Adrenal gland (tissue), 5 donors: ENCODE measurements at regions not wholly inside any gene's neighbourhood (a gene's known extent, or its start where the extent isn't known, plus 50 kb on each side); places are given as distances from the start of the nearest gene placed in this dataset.

Experiments used
- POLR2A ChIP-seq, 2 donors: fragments of 450-650 bp; IDR thresholded peaks; one replicate each; pipeline ENCODE4 v1.6.1; 2017; ENCODE audit warnings: antibody characterized with exemption in 2 of 2, mild to moderate bottlenecking in 2 of 2, moderate library complexity in 1 of 2
- TF ChIP-seq, protein P1 (sequence below), 6 experiments: fragments of 450-650 bp in 4 of 6; fragments of 200-600 bp in 2 of 6; sonication (generic) in 1 of 6; IDR thresholded peaks; 1 replicate in 5 of 6; 2 replicates in 1 of 6; pipeline versions ENCODE4 v1.5.1 to v1.8.0; 2016 to 2021; ENCODE audit warnings: antibody characterized with exemption in 6 of 6, mild to moderate bottlenecking in 2 of 6, moderate library complexity in 1 of 6
- donor health status: DM: no; HTN: no; CAD: no.

DNA sequence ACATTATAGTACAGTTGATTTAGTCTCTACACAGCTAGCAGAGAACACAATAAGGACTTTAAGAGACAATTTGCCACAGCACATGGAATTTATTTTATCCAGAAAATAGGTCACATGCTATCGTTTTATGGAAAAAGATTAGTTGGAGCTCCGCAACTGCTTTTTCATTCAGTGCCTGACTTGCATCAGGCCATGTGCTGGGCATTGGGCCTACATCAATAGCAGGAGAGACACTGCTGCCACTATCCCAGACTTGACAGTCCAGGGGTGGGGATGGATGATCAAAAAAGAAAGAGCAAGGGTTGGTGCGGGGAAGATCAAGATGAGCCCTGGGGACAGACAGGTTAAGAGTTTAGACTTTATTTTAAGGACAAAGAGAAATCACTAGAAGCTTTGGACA is 75.2 kb upstream of the C3orf80 start:
- TF ChIP-seq, protein P1, sequence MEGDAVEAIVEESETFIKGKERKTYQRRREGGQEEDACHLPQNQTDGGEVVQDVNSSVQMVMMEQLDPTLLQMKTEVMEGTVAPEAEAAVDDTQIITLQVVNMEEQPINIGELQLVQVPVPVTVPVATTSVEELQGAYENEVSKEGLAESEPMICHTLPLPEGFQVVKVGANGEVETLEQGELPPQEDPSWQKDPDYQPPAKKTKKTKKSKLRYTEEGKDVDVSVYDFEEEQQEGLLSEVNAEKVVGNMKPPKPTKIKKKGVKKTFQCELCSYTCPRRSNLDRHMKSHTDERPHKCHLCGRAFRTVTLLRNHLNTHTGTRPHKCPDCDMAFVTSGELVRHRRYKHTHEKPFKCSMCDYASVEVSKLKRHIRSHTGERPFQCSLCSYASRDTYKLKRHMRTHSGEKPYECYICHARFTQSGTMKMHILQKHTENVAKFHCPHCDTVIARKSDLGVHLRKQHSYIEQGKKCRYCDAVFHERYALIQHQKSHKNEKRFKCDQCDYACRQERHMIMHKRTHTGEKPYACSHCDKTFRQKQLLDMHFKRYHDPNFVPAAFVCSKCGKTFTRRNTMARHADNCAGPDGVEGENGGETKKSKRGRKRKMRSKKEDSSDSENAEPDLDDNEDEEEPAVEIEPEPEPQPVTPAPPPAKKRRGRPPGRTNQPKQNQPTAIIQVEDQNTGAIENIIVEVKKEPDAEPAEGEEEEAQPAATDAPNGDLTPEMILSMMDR (IDR thresholded peaks at IDR 0.05): no peak
- TF ChIP-seq POLR2A (IDR thresholded peaks at IDR 0.05): no peak
